Testis (tissue), 2 donors: ENCODE measurements at regions not wholly inside any gene's neighbourhood (a gene's known extent, or its start where the extent isn't known, plus 50 kb on each side); places are given as distances from the start of the nearest gene placed in this dataset.
"Not testable (repeated sequence)": the region's sequence is repeated elsewhere in the genome, so short reads cannot be mapped to it uniquely, and the experiment has no call there.

Source experiments
- POLR2A ChIP-seq: fragments of 450-650 bp; IDR thresholded peaks from one replicate; pipeline ENCODE4 v1.6.1; 2017; ENCODE audit warnings: antibody characterized with exemption, mild to moderate bottlenecking, moderate library complexity
- TF ChIP-seq, protein P1 (sequence below), 3 experiments: fragments of 450-650 bp in 2 of 3; fragments of 200-600 bp in 1 of 3; sonication (generic) in 1 of 3; IDR thresholded peaks; one replicate each; pipeline ENCODE4 v1.5.1; 2016 to 2019; ENCODE audit warnings: antibody characterized with exemption in 3 of 3, mild to moderate bottlenecking in 2 of 3, moderate library complexity in 1 of 3

GRCh38 chr14:19068957-19069356, 101.7 kb downstream of the POTEM start:
- TF ChIP-seq, protein P1, sequence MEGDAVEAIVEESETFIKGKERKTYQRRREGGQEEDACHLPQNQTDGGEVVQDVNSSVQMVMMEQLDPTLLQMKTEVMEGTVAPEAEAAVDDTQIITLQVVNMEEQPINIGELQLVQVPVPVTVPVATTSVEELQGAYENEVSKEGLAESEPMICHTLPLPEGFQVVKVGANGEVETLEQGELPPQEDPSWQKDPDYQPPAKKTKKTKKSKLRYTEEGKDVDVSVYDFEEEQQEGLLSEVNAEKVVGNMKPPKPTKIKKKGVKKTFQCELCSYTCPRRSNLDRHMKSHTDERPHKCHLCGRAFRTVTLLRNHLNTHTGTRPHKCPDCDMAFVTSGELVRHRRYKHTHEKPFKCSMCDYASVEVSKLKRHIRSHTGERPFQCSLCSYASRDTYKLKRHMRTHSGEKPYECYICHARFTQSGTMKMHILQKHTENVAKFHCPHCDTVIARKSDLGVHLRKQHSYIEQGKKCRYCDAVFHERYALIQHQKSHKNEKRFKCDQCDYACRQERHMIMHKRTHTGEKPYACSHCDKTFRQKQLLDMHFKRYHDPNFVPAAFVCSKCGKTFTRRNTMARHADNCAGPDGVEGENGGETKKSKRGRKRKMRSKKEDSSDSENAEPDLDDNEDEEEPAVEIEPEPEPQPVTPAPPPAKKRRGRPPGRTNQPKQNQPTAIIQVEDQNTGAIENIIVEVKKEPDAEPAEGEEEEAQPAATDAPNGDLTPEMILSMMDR (IDR thresholded peaks at IDR 0.05): not testable (repeated sequence)
- not testable (repeated sequence) for TF ChIP-seq POLR2A
